ENCODE measurements at regions not wholly inside any gene's neighbourhood (a gene's known extent, or its start where the extent isn't known, plus 50 kb on each side); places are given as distances from the start of the nearest gene placed in this dataset.

DNA sequence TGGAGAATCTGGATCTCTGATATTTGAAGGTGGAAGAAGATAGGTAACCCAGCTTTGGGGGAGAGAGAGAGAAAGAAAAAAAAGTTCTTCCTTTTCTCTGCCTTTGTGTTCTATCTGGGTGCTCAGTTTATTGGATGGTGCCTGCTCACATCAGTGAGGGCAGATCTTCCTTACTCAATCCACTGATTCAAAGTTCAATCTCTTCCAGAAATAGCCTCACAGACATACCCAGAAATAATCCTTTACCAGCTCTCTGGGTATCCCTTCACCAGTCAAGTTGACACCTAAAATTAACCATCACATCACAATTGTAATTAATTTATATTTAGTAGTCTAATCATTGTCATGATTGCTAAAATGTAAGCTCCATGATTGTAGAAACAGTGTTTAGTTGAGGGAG lies 189.1 kb downstream of the EPM2A start:
- no peak for TF ChIP-seq POLR2AphosphoS5 (IDR thresholded peaks at IDR 0.05)
- TF ChIP-seq CTCF (IDR thresholded peaks at IDR 0.05): no peak
- TF ChIP-seq EP300 (IDR thresholded peaks at IDR 0.05): no peak
